Medulla oblongata (tissue), 1 donor: ENCODE measurements at regions not wholly inside any gene's neighbourhood (a gene's known extent, or its start where the extent isn't known, plus 50 kb on each side); places are given as distances from the start of the nearest gene placed in this dataset.

Experiments used
- DNase-seq: peaks from one replicate; pipeline ENCODE4 v3.0.0-alpha.2; 2015; ENCODE audit errors: extremely low spot score

DNA sequence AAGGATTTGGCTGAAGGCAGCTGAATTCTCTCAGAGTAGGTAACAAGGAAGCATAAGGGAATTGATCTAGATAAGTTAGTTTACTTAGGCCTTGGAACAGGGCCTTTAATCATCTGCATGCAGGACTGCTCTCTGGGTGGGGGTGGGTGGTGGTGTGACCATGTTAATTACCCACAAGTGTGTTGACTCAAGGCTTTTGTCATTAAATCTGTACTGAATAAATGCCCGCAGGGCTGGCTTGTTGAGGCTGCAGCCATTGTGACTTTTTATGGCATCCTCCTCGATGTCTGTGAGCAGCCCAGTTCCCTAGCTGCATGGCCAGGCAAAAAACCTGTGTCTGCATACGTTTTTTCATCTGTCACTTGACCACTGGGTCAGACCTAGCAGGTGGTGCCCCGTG, 63.5 kb upstream of the ASCC3 start:
- DNase-seq, result no peak

DNA sequence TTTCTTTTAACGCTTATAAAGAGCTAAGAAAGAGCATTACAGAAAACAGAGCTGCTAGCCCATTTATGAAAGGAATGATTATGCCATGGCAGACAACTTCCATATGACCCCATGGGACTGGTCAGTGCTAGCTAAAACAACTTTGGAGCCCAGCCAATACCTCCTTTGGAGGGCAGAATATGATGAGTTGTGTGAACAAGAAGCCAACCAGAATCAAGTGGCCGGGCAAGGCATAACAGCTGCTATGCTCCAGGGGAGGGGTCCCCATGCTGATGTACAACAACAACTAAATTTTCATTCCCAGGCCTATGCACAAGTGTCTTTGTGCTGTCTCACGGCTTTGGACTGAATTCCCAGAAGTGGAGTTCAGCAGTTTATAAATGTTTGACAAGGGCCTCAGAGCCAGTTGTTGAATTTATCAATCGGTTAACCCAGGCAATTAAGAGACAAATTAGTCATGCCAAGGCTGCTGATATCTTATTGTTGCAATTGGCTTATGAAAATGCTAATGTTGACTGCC, 65.0 kb upstream of the ASCC3 start:
- DNase-seq, result no peak

DNA sequence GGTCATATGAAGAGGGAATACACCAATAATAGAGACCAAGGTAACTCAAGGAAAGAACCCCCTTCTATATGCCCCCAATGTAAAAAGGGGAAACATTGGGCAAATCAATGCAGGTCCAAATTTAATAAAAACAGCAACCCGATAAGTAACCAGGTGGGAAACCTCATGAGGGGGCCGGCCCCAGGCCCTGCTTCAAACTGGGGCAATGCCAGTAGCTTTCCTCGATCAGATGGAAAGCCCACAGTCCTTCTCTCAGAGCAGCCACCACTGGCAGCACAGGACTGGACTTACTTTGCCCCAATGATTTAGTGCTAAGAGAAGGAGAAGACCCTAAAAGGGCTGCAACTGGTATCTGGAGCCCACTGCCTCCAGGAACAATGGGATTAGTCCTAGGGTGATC, 65.6 kb upstream of the ASCC3 start:
- DNase-seq, result no peak

DNA sequence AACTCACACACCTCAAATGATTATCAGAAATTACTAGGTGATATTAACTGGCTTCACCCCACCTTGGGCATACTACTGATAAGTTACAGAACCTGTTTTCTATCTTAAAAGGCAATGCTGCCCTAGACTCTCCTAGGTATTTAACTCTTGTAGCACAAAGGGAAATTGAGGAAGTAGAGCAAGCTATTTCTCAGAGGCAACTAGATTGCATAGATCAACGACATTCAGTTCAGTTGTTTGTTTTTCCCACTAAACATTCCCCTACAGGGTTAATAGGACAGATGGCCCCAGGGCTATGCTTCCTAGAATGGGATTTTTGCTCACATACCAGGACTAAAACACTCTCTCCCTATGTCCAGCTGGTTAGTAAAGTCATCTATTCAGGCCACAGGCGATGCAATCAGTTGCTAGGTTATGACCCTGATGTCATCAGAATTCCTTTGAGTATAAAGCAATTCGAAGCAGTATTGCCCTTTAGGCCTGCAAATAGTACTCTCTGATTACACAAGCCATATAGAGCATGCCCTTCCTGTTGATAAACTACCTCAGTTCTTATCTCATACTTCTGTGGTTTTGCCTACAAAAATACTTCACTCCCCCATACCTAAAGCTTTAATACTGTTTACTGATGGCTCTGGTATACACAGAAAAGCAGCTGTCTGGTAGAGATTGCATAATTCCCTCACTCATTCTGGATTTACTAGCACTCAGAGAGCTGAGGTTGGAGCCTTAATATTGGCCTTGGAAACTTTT, 67.4 kb upstream of the ASCC3 start:
- no peak for DNase-seq

DNA sequence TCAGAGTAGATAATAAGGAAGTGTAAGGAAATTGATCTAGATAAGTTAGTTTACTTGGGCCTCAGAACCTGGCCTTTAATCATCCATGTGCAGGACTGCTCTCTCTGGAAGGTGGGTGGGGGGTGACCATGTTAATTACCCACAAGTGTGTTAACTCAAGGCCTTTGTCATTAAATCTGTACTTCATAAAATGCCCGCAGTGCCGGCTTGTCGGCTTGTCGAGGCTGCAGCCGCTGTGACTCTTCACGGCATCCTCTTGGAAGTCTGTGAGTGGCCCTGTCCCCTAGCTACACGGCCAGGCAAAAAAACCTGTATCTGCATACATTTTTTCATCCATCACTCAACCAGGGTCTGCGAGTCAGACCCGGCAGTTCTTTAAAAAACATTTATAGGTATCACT, 70.9 kb upstream of the ASCC3 start:
- DNase-seq, result no peak

DNA sequence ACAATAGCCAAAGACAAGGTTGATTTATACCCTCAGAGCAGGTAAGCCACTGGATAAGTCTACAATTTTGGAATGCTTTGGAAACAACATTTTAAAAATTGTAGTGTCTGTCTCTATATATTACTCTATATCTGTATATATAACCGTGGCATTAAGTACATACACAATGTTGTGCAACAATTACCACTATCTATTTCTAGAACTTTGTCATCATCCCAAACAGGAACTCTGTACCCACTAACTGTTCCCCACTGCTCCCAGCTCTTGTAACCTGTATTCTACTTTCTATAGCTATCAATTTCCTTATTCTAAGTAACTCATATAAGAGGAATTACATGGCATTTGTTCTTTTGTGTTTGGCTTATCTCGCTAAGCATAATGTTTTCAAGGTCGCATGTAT, 78.2 kb upstream of the ASCC3 start:
- no peak for DNase-seq

DNA sequence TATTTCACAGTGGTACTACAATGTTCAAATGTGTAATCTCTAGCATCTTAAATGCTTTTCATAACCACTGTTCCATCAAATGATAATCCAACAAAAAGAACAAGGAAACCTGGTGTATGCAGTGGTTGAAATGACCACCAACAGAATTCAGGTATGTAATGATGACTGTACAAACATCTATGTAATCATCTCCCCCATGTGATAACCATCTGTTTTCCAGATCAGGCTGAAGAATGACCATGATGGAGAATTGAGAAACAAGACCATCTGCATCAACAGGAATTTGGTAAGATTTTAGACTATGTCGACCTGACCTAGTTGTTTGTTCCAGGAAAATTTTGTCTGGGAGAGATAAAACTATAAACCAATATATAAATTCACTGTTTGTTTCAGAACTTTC, 81.3 kb upstream of the ASCC3 start:
- no peak for DNase-seq

DNA sequence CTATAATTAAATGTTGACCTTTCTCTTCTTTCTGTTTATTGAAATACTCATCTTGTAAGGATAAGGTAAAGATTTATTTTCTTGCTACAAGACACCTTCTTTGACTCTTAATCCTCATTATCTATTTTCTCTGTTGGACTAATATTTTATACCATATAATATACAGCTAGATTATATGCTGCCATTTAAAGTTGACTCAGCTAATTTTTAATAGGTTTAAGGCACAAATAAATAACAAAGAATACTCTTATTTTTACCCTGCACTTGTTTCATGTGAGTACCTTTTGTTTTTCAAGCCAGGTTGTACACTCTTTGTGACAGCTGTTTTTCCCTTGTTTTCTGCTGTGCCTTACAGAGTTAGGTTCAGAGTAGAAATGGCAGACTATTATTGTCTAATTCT, 83.9 kb upstream of the ASCC3 start:
- no peak for DNase-seq

DNA sequence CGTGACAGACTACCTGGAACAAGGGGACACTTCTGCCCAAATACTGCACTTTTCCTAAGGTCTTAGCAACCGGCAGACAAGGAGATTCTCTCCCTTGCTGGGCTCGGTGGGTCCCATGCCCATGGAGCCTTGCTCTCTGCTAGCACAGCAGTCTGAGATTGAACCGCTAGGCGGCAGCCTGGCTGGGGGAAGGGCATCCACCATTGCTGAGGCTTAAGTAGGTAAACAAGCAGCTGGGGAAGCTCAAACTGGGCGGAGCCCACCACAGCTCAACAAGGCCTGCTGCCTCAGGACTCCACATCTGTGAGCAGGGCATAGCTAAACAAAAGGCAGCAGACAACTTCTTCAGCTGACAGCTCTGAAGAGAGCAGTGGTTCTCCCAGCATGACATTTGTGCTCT, 87.8 kb upstream of the ASCC3 start:
- DNase-seq, result no peak

DNA sequence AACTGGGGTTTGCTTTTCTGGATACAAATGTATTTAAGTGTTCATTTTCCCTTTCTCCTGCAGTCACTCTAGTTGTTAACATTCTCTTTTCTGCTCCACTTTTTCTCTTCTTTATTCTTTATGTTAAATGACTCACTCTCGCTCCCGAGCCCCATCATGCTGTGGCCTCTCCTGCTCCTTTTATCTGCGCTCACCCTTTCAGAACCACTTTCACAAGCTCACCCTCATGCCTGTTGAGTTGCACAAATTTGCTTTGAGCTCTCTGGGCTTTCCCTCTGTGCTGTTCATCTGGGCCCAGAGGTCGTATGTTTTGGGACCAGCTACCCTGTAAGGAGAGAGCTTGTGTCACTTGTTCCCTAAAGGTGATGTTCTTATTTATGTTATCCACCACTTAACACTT, 98.1 kb upstream of the ASCC3 start:
- no peak for DNase-seq

DNA sequence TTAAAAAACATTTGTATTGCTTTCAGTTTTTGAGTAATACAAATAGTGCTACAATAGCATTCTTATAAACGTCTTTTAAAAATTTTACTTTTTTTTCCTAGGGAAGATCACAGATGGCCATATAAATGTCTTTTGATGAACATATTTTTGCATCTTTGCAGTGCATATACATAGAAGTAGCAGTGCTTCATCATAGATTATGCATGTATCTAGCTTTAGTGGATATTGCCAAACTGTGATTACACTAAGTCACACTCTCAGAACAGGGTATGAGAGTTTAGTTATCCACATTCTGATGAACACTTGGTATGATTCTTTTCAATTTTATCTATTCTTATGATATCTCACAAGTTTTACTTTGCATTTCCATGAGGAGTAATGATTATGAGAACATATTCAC, 99.8 kb upstream of the ASCC3 start:
- no peak for DNase-seq

DNA sequence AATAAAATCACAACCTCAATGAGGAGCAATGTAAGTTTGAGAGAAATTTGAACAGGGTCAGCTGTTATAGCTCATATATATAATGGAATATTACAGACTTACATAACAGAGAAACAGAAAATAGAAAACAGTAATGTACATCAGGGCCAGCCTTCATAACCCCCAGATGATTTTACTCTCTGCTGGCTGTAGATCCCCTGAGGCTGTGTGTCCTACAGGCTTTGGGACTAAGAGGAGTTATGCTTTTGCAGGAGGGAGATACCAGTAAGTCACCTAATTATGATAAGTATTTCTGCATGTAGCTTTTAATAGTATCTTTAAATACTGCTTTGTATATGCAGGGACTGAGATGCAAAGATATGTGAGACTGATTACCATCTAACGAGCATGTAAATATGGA, 105.8 kb upstream of the ASCC3 start:
- no peak for DNase-seq

DNA sequence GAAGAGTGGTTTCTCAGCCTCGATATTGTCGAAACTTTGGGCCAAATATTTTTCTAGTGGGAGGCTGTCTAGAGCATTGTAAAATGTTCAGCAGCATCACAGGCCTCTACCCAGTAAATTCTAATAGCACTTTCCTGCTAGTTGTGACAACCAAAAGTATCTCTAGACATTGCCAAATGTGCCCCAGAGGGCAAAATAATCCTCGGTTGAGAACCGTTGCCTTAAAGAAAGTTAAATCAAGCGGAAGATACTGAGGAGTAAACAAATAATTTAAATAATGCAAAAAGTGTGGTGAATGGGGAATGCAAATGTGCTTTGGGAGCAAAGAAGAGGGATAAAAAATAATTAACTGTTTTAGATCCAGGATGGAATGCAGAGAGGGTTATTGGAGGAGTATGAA, 106.4 kb upstream of the ASCC3 start:
- DNase-seq, result no peak

DNA sequence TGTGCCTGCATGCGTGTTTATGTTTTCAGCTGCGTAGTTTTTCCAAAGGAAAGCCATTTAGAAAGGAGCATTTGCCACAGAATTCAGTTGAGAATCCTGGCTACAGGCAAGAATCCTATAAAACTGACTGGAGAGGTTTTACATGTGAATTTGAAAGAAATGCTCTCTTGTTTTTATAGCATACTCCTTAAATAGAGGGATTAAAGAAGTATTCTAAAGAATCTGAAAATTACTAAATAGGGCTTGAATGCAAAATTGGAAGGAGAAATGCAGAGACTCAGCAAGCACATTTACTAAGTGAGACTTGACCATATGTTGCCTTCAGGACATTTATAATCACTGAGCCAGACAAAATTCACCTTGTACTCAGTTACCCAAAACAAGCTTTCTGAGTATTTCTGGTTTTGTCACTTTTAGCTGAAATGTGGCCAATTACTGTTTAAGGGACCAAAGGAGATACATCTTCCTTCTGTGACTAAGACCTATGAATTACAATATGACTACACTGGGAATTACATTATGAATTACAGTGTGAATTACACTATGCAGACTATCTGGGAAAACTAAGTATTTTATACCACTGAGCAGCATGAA, 107.4 kb upstream of the ASCC3 start:
- DNase-seq, result no peak

DNA sequence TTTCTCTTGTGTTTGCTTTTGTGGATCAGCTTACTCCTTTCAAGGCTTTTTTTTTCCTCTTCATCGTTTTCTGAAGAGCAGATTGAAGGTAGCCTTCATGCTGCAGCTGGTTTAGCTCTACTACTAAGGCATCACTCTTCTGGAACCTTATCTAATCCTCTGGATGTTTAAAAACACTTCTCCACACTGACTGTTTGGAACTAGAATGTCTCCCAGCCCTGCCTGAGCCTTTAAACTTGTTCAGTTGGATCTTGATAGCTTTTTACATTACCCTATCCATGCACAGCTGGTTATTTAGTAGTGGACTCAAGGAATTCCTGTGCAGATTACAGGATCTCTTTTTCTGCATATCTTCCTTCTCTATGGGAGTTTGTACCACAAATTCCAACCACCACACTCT, 108.9 kb upstream of the ASCC3 start:
- DNase-seq, result no peak

DNA sequence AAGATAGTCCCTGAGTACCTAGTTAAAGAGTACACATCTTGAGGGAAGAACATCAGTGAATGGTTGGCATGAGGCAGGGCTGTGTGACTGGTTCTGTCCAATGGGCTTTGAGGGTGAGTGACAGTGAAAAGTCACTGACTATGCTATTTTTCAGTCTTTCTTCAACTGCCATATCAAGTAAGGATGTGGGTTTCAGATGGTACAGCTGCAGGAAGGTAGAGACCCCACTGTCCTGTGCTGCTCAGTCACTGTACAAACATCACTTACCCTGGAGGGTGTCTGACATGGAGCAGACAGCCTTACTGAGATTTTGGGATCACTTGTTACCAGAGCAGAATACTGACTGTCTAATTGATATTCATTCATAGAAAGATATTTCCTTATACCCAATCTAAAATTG, 115.3 kb upstream of the ASCC3 start:
- no peak for DNase-seq

DNA sequence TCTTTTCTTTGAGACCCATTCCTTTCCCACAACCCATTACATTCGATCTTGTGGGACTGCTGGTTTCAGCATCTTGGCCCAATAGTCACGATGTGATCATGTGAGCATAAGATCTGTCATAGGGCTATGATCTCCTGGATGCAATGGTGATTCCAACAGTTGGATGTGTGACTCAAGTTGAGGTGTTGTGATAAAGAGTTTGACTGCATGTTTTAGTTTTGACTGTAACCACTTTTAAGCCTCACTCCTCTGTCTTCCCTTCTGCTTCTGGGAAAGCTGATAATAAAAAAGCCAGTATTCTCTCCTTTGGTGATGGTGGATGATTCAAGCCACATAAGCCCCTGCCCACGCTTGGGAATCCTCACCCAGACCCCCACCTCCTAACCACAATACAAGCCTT, 117.0 kb upstream of the ASCC3 start:
- DNase-seq, result no peak

DNA sequence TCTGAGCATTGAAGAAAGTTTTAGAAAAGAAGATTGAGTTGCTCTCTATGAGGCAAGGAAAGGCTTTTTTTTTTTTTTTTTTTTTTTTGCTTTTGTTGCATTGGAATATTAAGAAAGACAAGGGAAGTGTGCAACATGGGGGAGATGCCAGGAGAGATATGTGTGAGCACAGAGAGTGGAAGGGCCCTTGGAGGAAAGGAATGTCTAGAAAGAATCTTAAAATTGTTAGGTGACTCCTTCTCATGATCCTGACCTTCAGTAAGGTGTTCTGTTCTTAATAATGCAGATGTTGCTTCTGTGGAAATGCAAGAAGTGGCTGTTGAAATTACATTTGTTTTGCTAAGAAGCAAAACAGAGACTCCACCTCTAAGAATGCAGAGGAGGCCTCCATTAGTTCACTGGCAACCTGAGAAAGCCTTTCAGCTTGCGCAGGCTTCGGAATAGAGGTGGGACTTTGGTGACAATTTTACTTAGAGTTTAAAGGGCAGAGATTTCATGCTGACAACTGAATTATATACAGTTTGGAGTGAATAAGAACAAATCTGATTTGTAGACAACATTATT, 118.0 kb upstream of the ASCC3 start:
- DNase-seq, result no peak

DNA sequence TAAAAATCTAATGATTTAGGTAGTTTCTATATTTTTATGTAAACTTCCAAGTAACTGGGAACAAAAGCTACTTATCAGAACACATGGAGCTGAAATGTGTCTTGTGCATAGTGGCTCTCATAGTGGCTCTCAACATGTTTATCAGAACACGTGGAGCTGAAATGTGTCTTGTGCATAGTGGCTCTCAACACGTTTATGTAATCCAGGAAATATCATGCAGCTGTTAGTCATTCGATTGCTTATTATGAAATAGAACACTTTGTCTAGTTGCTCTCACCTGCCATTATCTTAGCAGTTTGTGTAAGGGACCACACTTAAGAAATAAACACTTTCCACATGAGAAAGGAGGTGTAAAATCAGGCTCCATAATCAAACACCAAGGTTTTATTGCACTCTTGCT, 119.2 kb upstream of the ASCC3 start:
- DNase-seq, result no peak

DNA sequence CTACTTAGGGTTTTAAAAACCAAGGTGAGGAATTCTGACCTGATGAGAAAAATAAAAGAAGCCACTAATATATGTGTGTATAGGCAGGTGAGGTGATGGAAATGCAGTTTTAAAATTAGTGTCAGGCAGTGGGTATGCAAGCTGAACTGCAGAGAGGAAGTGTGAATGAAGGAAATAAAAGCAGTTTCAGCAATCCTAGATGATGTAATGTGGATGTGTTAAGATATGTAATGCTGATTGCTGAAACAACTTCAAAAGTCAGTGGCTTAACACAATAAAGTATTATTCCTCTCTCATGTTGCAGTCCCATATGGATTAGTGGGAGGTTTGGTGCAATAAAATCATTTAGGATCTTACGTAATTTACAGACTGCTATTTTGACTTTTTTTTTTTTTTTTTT, 119.9 kb upstream of the ASCC3 start:
- no peak for DNase-seq

DNA sequence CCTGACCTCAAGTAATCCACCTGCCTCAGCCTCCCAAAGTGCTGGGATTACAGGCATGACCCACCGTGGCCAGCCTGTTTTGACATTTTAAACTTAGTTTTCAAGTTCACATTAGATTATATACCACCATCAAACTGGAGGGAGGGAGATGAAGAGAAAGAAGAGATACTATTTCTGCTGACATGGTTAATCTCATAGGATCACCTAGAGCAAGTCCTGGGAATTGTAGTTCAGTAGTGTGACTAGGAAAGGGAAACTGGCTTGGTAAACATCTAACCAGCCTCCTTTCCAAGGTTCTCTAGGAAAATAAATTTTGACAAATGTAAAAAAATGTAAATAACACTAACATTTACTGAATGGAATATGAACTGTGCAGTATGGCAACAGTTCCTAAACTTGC, 120.5 kb upstream of the ASCC3 start:
- DNase-seq, result no peak

DNA sequence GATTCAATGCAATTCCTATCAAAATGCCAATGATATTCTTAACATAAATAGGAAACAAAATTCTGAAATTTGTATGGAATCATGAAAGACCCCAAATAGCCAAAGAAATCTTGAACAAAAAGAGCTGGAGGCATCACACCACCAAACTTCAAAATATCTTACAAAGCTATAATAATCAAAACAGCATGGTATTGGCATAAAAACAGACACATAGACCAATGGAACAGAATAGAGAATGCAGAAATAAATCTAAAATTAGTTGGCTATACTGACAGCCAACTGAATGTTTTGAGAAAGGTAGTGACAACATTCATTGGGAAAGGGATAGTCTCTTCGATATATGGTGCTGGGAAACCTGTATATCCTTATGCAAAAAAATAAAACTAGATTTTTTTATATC, 121.9 kb upstream of the ASCC3 start:
- no peak for DNase-seq

DNA sequence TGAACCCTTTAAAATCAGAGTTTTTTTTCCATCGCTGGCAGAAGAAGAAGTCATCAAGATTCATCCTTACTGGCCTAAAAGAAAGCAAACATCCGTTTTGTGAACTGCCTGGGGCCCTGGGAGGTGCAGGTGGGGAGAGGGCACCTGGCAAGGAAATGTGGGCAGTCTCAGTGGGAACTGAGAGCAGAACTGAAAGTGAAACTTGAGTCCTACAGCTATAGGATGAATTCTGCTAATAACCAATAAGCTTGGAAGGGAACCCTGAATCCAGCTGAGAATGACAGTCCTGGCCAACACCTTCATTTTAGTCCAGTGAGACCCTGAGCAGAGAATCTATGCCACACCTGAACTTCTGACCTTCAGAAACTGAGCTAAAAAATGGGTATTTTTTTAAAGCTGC, 130.1 kb upstream of the ASCC3 start:
- DNase-seq, result no peak
